ENCODE measurements at regions not wholly inside any gene's neighbourhood (a gene's known extent, or its start where the extent isn't known, plus 50 kb on each side); places are given as distances from the start of the nearest gene placed in this dataset.

DNA sequence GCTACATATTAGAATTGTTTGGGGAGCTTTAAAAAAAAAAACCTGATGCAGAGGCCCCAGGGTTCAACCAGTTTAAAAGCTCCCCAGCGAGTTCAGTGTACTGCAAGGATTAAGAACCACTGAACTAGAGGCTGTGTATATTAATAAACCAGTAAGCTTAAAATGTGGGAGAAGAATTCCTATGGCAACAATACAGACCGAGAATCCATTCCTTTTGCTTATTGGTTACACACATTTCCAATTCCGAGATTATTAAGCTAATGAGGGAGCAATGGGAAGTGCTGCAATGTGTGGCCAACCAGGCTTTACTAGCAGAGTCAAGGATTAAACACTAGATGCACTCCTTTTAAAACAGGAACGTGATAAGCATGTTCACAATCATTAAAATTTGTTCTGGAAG lies 204.4 kb downstream of the TDRD15 start:
- Histone ChIP-seq H3K27ac (no peak overlapping the region), H3K27me3 (no peaks in the 10 kb centered on the region), H3K9me3 (no peaks in the 10 kb centered on the region), H3K4me1 (no peaks in the 10 kb centered on the region), H3K36me3 (no peaks in the 10 kb centered on the region), H3K4me3 (no peak overlapping the region), H3K9ac (ENCODE audit: low read depth in 2 of 2, low read length in 2 of 2) (no peak overlapping the region)
- TF ChIP-seq, protein P1, sequence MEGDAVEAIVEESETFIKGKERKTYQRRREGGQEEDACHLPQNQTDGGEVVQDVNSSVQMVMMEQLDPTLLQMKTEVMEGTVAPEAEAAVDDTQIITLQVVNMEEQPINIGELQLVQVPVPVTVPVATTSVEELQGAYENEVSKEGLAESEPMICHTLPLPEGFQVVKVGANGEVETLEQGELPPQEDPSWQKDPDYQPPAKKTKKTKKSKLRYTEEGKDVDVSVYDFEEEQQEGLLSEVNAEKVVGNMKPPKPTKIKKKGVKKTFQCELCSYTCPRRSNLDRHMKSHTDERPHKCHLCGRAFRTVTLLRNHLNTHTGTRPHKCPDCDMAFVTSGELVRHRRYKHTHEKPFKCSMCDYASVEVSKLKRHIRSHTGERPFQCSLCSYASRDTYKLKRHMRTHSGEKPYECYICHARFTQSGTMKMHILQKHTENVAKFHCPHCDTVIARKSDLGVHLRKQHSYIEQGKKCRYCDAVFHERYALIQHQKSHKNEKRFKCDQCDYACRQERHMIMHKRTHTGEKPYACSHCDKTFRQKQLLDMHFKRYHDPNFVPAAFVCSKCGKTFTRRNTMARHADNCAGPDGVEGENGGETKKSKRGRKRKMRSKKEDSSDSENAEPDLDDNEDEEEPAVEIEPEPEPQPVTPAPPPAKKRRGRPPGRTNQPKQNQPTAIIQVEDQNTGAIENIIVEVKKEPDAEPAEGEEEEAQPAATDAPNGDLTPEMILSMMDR (IDR thresholded peaks at IDR 0.05), result no peak
- intact Hi-C loops (cut with DNase I), result no loop called here
- no peak for DNase-seq

DNA sequence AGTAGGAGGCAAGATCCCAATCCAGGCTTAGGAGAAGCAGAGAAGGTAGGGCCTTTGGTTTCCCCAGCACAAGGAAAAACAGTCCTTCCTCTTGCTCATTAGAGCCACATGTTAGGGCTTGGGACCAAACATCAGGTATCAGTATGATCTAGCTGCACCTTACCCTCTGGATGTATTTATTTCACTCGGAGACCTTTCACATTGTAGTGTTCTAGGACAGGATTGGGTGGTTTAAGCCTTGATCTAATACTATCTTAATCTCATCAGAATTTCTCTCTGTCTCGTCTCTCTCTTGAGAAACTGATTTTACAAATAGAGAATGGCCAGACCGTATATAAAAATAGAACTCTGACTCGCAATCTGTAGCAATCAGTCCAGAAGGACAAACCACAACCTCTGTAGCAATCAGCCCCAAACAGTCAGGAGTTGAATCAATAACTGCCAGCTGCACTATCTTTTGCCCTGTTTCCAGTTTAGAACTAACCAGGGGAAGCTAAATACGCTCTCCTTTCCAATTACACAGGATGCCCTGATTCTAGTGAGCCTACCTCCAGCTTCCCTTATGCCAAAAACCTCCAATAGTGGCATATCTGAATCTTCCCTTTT lies 207.1 kb downstream of the TDRD15 start:
- no peaks in the 10 kb centered on the region for H3K9me3 ChIP-seq
- TF ChIP-seq, protein P1 (IDR thresholded peaks at IDR 0.05), result no peak
- no peaks in the 10 kb centered on the region for H3K36me3 ChIP-seq
- intact Hi-C loops (cut with DNase I), result no loop called here
- H3K27me3 ChIP-seq, result no peaks in the 10 kb centered on the region
- H3K4me3 ChIP-seq, result no peak overlapping the region
- no peak overlapping the region for H3K9ac ChIP-seq (ENCODE audit: low read depth in 2 of 2, low read length in 2 of 2)
- H3K4me1 ChIP-seq, result no peaks in the 10 kb centered on the region
- no peak for DNase-seq
- no peak overlapping the region for H3K27ac ChIP-seq

DNA sequence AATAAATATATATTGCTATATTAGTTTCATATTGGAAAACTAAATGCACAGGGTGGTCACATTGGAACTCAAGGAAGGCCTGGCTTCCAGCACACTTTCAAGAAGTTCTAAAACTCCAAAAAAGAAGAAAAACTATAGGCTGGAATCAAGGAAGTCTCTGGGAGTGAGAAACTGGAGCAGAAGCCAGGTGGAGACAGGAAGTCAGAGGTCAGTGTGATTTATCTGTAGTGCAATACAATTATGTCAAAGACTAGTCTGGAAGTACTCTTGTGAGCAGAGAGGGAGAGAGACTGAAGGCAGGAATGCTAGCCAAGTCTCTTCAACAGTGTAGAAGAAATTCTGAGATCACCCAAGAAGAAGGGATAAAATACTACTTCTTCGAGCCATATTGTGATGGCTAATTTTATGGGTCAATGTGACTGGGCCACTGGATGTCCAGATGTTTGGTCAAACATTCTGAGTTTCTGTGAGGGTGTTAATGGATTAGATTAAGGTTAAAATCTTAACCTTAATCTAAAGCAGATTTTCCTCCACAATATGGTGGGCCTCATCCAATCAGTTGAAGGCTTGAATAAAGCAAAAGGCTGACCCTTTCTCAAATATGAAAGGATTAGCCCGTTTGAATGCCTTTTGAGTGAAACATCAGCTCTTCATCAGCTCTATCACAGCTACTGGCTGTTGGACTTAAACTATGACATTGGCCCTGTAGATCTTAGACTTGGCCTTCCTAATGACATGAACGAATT lies 208.0 kb downstream of the TDRD15 start:
- H3K4me1 ChIP-seq, result no peaks in the 10 kb centered on the region
- DNase-seq, result no peak
- intact Hi-C loops (cut with DNase I), result no loop called here
- TF ChIP-seq, protein P1 (IDR thresholded peaks at IDR 0.05), result no peak
- H3K27me3 ChIP-seq, result no peaks in the 10 kb centered on the region
- no peaks in the 10 kb centered on the region for H3K36me3 ChIP-seq
- no peak overlapping the region for H3K9ac ChIP-seq (ENCODE audit: low read depth in 2 of 2, low read length in 2 of 2)
- H3K4me3 ChIP-seq, result no peak overlapping the region
- H3K9me3 ChIP-seq, result no peaks in the 10 kb centered on the region
- H3K27ac ChIP-seq, result no peak overlapping the region

DNA sequence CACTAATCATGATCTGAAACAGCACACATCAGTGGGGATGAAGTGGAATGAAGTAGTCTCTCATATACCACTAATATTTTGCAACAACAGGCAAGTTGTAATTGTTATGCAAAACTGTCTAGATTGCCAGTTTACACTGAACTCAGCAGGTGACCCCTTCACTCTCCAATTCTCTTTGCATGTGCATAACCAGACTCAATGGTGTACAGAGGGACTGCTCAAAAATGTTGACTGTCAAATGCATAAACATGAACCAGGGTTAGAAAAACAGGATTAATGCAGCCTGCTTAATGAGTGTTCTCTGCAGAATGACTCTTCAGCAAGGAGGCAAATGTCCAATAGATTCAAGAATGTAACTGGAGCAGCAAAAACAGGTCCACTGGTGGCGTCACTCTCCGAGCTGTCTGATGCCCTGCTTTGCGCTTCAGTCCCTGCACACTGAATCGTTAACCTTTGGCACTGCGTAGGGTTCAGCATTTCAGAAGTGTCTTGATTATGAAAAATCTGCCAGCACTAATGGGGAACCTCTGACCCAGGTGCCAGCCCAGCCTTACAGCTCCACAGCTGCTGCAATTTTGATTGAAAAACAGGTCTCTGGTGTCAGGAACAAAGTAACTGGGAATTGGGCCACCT lies 209.3 kb downstream of the TDRD15 start:
- TF ChIP-seq, protein P1 (IDR thresholded peaks at IDR 0.05), result no peak
- no peaks in the 10 kb centered on the region for H3K9me3 ChIP-seq
- DNase-seq, result no peak

DNA sequence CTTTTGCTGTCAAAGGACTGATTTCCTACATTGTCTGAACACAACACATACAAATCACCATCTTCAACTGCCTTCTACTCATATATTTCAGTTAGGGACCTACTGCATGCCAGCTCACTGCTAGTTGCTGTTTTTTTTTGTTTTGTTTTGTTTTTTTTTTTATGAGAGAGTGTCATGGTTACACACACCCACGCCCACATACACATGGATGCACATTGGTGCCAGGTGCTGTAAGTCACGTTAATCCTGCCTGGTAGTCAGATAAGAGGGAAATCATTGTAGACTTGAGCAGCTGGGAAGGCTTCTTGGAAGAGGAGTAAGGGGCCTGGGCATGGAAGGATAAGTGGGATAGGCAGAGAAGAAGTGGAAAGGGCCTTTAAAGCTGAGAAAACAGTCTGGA lies 209.9 kb downstream of the TDRD15 start:
- no peaks in the 10 kb centered on the region for H3K9me3 ChIP-seq
- H3K27me3 ChIP-seq, result no peaks in the 10 kb centered on the region
- H3K27ac ChIP-seq, result no peak overlapping the region
- H3K36me3 ChIP-seq, result no peaks in the 10 kb centered on the region
- H3K4me1 ChIP-seq, result no peaks in the 10 kb centered on the region
- no peak for DNase-seq
- TF ChIP-seq, protein P1 (IDR thresholded peaks at IDR 0.05), result no peak
- H3K4me3 ChIP-seq, result no peak overlapping the region
- intact Hi-C loops (cut with DNase I), result no loop called here
- no peak overlapping the region for H3K9ac ChIP-seq (ENCODE audit: low read depth in 2 of 2, low read length in 2 of 2)

More for the DNA sequence above, 209.3 kb downstream of the TDRD15 start:
- H3K27ac ChIP-seq, result no peak overlapping the region
- no peaks in the 10 kb centered on the region for H3K36me3 ChIP-seq
- no peak overlapping the region for H3K4me3 ChIP-seq
- no peak overlapping the region for H3K9ac ChIP-seq (ENCODE audit: low read depth in 2 of 2, low read length in 2 of 2)
- no peaks in the 10 kb centered on the region for H3K4me1 ChIP-seq
- H3K27me3 ChIP-seq, result no peaks in the 10 kb centered on the region
- intact Hi-C loops (cut with DNase I), result no loop called here

Measured in colonic mucosa (tissue), 4 donors.